ENCODE measurements at regions not wholly inside any gene's neighbourhood (a gene's known extent, or its start where the extent isn't known, plus 50 kb on each side); places are given as distances from the start of the nearest gene placed in this dataset.

DNA sequence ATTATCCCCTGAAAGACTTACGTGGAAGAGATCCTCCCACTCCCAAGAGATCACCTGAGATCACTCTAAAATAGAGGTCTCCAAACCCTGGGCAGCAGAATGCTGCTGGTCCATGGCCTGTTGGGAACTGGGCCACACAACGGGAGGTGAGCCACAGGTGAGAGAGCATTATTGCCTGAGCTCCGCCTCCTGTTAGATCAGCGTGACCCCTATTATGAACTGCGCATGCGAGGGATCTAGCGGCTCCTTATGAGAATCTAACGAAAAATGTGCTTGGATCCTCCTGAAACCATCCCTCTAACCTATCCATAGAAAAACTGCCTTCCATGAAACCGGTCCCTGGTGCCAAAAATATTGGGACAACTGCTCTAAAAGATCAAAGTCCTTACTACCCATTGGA lies 1057.4 kb downstream of the EPHA7 start:
- TF ChIP-seq, protein P1, sequence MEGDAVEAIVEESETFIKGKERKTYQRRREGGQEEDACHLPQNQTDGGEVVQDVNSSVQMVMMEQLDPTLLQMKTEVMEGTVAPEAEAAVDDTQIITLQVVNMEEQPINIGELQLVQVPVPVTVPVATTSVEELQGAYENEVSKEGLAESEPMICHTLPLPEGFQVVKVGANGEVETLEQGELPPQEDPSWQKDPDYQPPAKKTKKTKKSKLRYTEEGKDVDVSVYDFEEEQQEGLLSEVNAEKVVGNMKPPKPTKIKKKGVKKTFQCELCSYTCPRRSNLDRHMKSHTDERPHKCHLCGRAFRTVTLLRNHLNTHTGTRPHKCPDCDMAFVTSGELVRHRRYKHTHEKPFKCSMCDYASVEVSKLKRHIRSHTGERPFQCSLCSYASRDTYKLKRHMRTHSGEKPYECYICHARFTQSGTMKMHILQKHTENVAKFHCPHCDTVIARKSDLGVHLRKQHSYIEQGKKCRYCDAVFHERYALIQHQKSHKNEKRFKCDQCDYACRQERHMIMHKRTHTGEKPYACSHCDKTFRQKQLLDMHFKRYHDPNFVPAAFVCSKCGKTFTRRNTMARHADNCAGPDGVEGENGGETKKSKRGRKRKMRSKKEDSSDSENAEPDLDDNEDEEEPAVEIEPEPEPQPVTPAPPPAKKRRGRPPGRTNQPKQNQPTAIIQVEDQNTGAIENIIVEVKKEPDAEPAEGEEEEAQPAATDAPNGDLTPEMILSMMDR (IDR thresholded peaks at IDR 0.05; ENCODE audit: extremely low read depth, insufficient read depth, missing control alignments): no peak
- no peak for DNase-seq (ENCODE audit: low spot score)
- in situ Hi-C loops (cut with MboI; ENCODE audit: low pct_unique_long_range_greater_than_20kb, low sequenced_read_pairs, unreplicated experiment): no loop called here

DNA sequence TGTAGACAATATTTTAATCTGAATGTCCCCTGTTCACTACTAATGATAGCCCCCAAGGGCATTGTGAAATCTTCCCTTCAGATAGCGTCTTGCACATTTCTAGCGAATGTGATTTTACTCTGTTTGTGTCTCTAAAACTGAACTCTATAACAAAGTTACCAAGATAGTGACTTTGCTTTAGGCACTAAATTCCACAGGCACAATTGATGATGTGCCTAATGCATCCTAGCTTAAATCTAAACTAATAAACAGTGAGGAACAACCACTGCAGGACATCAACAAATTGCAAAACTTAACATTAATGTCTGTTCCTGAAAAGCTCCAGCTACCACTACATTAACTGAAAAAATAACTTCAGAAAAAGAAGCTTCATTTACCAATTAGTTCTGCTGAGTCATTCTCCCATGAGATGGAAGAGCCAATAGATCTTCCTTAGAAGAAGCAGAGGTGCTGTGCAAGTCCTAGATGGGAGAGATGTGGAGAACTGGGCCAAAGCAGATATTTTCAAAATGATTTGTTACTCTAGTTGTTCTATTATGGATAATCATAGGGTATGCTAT lies 1065.0 kb downstream of the EPHA7 start:
- TF ChIP-seq, protein P1 (IDR thresholded peaks at IDR 0.05; ENCODE audit: extremely low read depth, insufficient read depth, missing control alignments): no peak
- no peak for DNase-seq (ENCODE audit: low spot score)
- in situ Hi-C loops (cut with MboI; ENCODE audit: low pct_unique_long_range_greater_than_20kb, low sequenced_read_pairs, unreplicated experiment): no loop called here

DNA sequence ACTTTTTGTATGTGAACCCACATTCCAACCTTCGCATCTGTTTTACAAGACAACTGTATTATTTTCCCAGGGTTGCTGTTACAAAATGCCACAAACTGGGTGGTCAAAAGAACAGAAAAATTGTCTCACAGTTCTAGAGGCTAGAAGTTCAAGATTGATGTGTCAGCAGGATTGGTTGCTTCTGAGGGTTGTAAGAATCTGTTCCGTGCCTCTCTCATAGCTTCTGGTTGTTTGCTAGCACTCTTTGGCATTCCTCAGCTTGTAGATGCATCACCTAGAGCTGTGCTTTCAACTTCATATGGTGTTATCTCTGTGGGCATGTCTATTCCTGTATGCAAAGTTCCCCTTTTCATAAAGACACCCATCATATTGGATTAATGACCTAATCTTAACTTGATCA lies 1067.2 kb downstream of the EPHA7 start:
- TF ChIP-seq, protein P1 (IDR thresholded peaks at IDR 0.05; ENCODE audit: extremely low read depth, insufficient read depth, missing control alignments): no peak
- in situ Hi-C loops (cut with MboI; ENCODE audit: low pct_unique_long_range_greater_than_20kb, low sequenced_read_pairs, unreplicated experiment): no loop called here
- no peak for DNase-seq (ENCODE audit: low spot score)

DNA sequence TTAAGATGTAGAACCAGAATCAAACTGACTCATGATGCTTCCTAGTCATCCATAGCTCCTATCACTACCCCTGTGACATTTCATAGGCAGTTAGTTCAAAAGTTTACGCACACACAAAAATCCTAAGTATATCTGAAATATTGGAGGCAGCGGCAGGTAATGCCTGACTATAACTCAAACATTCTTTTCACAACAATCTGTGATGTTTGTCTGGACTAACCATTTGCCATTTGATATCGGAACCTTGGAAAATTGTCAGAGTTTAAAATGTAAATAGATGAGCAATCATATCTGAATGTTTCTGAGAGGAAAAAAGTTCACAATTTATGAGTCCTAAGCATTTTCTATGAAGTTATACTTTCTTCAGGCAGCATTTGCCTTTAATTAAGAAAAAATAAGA lies 1078.2 kb downstream of the EPHA7 start:
- TF ChIP-seq, protein P1 (IDR thresholded peaks at IDR 0.05; ENCODE audit: extremely low read depth, insufficient read depth, missing control alignments): no peak
- DNase-seq (ENCODE audit: low spot score): no peak
- in situ Hi-C loops (cut with MboI; ENCODE audit: low pct_unique_long_range_greater_than_20kb, low sequenced_read_pairs, unreplicated experiment): no loop called here

DNA sequence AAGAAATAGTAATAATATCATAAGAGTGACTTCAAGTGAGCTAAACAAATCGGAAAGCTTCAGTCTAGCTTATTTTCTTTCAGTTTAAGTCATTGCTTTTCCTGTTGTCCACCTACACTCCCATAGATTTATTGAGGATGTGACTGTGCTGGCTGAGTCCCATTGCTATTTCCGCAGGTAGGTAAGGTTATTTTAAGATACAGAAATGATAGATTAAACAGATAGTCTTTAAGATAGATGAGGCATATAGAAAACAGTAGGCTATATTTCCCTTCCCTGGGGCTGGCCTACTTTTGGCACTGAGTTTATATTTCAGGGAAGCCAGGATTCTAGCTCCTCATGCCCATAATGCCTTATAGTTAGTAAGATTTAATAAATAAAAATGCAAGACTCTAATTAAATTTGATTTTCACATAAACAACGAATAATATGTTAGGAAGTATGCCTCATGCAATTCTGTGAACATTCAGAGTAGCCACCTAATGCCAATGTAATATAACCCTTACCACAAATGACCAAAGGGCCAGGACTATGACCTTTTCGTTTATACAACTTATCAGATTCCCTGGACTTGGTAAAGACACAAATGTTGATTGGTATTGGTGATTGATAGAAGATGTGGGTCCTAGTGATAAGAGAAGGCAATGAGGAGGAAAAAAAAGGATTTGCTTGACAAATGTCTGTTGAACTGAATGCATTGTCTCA lies 1079.3 kb downstream of the EPHA7 start:
- in situ Hi-C loops (cut with MboI; ENCODE audit: low pct_unique_long_range_greater_than_20kb, low sequenced_read_pairs, unreplicated experiment): no loop called here
- TF ChIP-seq, protein P1 (IDR thresholded peaks at IDR 0.05; ENCODE audit: extremely low read depth, insufficient read depth, missing control alignments): no peak

DNA sequence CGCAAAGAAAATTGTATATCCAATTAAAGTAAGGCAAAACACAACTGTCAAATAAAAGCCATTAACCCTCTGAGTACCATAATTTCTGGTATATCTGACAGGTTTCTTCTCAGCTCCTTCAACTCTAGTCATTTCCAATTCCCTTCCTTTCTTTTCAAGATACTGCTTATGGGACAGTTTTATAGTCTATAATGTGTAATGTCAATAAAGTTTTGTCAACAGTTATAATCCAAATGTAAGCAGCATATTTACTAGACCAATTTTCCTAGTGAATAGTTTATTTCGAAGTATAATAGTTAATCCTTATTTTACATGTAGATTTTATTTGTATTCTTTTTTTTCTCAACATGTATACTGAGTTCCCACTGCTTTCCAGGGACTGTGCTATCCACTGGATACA lies 1081.8 kb downstream of the EPHA7 start:
- TF ChIP-seq, protein P1 (IDR thresholded peaks at IDR 0.05; ENCODE audit: extremely low read depth, insufficient read depth, missing control alignments): no peak
- DNase-seq (ENCODE audit: low spot score): no peak
- in situ Hi-C loops (cut with MboI; ENCODE audit: low pct_unique_long_range_greater_than_20kb, low sequenced_read_pairs, unreplicated experiment): no loop called here

More for the DNA sequence above, 1079.3 kb downstream of the EPHA7 start:
- DNase-seq (ENCODE audit: low spot score): no peak

Measured in GM13977 (cell line).